NCI-H345 (cell line): ENCODE measurements at regions not wholly inside any gene's neighbourhood (a gene's known extent, or its start where the extent isn't known, plus 50 kb on each side); places are given as distances from the start of the nearest gene placed in this dataset.
A peak's percentile ranks its signal among the peaks of the same experiment; 100 is the strongest.
"Not testable (repeated sequence)": the region's sequence is repeated elsewhere in the genome, so short reads cannot be mapped to it uniquely, and the experiment has no call there.

Source experiments
- DNase-seq: peaks from one replicate; lab custom pipeline; 2025; lab: John Stamatoyannopoulos, UW

DNA sequence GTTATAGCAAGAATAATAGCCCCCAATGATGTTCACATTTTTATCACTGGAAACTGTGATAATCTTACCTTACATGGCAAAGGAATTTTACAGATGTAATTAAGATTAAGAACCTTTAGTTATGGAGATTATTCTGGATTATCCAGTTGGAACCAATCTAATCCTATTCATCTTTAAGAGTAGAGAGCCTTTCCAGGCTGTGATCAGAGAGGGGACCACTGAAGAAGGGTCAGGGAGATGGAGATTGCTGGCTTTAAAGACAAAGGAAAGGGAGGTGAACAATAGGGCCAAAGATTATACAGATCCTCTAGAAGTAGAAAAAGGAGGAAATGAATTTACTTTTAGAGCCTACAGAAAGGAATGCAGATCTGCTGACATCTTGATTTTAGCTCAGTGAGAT, 253.5 kb upstream of the GRIN3A start:
- no peak for DNase-seq

DNA sequence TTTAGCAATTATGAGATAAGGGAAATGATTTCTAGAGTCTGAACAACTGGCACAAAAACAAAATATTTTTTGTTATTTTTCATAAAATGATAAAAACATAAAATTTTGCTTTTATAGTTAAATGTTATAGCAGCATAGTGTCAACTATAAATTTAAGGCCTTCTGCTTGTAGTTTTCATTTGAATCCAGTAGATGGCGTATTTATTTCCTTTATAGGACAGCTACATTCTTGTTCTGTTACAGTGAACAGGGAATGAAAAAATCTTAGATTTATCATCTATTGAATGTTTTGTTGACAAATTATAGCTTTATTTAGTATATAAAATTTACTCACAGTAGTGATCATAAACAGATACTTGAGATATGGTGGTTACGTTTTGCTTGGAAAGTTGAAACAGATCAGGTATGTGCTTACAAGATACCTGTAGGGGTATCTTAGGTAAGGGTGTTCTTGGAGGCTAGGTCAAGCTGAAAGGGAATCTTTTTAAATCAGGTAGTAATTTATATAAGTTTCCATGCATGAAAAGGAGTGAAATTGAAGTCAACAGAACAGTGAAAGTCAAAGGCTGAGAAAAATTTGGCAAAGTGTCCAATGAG, 239.3 kb upstream of the GRIN3A start:
- peak; percentile 33 for DNase-seq

DNA sequence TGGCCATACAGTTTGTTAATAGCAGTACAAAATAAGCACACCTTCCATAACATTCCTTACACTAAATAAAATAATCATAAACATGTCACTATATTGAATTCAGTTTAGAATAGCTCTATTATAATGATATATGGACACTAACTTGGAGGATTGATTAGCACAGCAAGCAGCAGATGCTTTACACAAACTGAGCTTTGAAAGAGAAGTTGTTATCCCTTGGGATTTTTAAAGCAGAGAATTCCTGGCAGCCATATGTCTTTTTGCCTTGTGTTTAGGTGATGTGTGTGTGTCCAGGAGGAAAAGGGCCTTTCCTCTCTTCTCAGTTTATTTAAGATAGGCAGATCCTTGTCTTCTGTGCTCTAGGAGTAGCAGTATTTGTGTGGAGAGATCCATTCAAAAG, 232.2 kb upstream of the GRIN3A start:
- DNase-seq = no peak

DNA sequence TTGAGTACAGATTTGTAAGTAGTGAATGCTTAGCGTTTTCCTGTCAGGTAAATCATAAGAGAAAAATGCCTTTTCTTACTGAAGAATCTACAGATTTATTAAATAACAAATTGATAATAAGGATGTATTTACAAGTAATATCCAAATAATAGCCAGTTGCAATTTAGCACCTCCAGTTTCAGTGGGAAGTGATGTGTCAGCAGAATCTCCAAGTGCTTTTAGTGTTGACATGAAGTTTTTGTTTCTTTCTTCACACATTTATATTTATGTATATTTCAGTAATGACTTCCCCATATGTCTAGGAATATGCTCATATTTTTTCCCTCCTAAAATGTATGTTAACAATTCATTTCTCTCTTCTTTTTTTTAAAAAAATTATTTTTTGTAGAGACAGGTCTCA, 229.9 kb upstream of the GRIN3A start:
- no peak for DNase-seq

DNA sequence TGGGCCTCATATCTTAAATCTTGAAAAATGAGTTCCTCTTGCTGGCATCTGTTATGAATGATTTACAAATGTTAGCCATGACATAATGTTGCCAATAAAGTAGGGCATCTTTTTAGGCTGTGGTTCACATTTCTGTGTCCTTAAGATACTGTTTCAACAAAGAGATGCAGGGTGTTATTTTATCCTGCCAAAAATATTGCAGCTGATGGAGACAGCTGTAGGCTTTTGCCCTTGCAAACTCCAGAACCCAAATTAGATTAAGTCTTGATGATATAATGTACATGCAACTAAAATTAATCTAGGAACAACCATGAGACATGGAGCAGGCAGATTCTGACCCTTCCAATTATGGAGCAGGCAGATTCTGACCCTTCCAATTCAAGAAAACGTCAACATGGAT, 228.2 kb upstream of the GRIN3A start:
- no peak for DNase-seq

DNA sequence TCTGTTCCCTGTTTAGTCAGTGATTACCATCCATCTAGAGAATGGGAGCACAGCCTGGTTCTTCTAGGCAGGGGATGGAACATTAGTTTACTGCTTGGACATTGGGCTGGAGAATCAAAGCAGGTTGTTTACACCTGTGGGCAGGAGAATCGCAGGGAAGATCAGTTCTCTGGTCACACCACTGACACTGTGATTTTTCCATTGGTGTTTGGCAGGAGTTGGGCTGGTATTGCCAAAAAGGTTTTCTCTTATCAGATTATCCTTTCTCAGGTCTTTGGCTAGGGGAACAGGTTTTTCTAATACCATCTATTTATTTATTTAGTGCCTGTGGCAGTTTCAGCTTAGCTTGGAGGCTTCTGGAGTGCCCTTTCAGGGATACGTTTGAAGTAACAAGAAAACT, 219.3 kb upstream of the GRIN3A start:
- no peak for DNase-seq

DNA sequence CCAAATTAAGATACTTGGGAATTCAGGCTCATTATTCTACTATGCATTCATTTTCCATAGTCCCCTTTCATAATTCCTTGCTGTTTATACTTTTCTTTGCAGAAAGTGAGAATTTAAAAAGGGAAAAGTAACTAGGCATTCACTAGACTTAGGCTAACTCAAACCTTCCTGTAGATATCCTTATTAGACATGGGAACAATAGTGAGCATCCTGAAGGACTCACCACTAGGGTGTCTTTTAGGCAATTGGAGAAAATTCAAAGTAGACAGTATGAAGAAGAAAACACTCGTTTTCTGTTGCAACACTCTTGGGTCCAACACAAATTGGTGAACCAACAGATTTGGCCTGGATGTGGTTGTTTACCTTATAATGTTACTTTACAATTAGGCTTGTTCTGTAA, 213.2 kb upstream of the GRIN3A start:
- DNase-seq = no peak

DNA sequence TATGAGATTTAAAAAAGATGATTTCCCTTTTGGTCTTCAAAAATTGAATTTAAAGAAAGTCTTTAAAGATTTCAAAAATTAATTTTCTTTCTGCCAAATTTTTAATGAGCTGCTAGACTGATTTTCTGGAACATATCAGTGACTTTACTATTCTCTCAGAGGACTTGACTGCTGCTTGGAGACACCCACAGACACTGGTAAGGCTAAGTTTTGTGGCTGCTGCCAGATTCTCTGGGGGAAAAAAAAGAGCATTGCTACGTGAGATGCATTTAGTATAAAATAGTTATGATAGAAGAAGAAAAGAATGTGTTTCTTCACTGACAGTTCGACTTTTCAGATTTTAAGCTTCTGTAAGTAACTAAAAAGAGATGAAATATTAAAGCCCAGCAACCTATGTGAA, 193.3 kb upstream of the GRIN3A start:
- no peak for DNase-seq

DNA sequence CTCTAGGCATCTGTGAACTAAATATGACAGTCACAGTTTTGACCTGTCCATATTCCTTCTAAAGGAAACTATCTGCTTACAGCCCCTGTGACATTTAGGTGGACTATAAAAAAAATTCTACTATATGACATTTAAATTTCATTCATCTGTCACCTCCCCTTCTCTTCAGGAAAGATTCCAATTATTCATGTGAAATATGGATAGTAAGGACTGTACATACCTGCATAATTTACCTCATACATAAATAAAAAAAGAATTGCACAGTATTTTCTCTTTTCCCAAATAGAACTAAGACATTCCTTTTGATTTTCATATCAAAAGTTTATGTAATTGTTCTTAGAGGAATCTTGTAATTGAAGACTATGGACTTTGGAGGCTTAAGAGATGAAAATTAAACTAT, 192.3 kb upstream of the GRIN3A start:
- DNase-seq = no peak

DNA sequence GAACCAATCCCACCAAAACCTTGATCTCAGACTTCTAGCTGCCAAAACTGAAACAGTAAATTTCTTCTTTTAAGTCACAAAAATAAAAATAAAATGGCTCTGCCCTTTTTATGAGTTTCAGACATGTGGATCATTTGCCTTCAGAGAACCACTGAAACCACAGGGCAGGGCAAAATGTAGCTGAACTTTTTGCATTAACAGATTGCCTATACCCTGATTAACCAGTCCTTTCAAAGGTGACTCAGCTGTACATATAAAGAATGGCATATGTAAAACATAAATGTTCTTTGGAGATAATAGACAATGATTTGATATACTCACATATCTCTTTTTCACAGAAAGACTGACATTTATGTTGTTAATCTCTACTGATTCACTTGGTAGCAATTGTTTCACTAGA, 187.1 kb upstream of the GRIN3A start:
- DNase-seq = no peak

DNA sequence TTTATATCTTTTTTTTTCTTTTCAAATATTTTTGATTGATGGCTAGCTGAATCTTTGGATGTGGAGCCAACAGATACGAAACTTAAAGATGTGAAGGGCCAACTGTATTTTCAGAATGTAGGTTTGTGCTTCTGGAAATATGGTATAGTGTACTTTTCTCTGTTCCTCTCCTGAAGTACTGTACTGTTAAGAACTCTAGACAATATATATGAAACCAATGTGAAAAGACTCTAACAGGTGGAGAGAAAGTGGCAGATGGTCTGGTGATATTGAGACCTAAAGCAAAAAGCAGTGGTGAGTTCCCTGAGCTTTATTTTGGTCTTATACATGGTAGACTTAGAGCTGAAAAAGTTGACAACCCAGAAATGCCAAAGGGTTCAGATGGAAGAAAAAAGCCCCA, 185.0 kb upstream of the GRIN3A start:
- no peak for DNase-seq

DNA sequence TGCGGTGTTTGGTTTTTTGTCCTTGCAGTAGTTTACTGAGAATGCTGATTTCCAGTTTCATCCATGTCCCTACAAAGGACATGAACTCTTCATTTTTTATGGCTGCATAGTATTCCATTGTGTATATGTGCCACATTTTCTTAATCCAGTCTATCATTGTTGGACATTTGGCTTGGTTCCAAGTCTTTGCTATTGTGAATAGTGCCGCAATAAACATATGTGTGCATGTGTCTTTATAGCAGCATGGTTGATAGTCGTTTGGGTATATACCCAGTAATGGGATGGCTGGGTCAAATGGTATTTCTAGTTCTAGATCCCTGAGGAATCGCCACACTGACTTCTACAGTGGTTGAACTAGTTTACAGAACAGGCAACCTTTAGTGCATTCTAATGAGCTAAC, 178.5 kb upstream of the GRIN3A start:
- not testable (repeated sequence) for DNase-seq

DNA sequence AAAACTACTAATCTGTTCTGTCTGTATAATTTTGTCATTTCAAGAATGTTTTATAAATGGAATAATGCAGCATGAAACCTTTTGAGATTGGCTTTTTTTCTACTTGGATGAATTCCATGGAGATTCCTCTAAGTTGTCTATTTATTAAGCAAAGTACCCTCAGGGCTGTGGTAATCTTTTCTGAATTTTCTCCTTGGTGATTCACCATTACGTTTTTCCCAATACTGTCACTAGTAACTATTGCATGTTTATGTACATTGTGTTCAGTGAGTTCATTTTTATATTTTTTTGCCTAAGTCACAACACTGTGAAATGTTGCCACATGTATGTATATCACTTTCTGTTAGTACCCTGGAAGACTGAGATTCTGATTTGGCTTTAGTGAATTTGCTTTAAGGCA, 177.0 kb upstream of the GRIN3A start:
- no peak for DNase-seq

DNA sequence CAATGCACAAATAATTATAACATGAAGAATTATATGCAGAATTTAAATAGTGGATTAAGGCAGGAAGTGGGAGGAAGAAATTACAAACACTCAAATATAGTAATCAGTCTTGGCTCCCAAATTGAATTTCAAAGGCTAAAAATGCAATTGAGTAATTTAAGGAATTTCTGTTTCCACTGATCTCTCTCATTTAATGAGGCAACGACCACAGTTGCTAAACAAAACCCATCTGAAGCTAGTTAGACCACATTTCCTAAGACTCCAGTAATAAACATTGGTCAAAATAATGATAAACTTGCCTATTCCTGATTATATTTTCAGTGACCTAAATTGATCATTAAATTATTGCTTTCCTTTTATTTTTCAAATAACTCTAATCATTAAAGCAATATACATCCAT, 174.3 kb upstream of the GRIN3A start:
- no peak for DNase-seq

DNA sequence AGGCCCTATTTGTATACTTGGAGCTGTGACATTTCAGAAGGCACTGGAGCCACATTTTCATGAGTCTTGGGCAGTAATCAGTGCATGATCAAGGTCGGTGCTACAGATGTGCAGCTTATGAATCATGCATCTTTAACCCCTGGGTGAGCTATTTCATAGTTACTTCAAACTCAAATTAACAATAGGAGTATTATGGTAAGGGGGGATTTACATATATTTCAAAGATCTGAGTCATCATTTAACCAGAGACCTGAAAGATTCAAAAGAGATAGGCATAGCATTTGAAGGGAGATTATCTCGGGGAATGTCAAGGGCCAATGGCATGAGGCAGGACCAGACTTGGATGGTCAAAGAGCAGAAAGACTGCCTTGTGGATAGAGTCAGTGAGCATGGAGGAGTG, 169.0 kb upstream of the GRIN3A start:
- DNase-seq = no peak

DNA sequence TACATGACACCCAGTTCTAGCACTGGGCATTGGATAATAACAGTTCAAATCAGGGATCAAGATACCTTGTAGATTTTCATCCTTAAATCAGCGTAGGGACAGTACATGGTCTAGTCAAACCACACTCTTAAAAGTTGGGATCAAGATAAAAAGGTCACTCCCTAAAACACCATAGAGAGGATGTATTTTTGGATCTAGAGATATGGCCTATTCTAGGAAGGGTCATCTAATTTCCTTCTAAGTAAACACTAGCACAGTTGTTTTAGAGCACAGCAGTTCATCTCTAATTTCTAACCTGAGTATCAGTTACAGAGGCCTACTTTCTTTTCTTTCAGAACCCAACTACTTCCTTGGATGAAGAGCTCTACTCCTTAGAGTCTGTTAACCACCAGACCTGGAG, 166.4 kb upstream of the GRIN3A start:
- DNase-seq = no peak

DNA sequence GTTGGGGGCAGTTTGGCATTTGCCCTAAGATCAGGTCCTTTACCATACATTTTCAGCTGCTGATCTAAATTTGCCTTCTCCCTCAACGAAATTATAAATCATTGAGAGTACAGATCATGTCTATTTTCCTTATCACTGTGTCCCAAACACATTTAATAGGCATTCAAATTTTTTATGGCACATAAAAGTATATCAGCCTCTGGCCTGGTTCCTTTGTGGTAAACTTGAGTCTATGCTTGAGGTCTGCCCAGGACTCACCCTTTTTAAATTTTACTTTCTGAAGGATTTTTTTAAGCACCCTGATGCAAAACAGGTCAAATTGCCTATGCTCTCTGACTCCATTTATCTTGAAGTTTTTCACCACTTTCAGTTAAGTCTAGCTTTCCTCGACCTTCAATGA, 163.6 kb upstream of the GRIN3A start:
- no peak for DNase-seq

DNA sequence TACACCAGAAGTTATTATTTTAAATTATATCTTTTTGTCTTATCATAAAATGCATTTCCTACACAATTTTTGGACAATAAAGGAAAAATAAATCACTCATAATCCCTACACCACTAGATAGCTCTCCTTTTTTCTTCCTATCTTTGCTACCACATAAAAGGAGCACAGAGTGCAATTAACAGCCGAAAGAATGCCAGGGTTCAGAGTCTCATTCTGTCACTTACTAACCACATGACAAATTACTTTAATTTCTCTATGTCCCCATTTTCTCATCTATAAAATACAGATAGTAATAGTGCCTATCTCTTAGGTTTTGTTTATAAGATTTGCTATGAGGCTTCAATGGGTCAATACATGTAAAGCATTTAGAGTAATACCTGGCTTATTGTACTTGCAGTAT, 158.7 kb upstream of the GRIN3A start:
- DNase-seq = no peak

DNA sequence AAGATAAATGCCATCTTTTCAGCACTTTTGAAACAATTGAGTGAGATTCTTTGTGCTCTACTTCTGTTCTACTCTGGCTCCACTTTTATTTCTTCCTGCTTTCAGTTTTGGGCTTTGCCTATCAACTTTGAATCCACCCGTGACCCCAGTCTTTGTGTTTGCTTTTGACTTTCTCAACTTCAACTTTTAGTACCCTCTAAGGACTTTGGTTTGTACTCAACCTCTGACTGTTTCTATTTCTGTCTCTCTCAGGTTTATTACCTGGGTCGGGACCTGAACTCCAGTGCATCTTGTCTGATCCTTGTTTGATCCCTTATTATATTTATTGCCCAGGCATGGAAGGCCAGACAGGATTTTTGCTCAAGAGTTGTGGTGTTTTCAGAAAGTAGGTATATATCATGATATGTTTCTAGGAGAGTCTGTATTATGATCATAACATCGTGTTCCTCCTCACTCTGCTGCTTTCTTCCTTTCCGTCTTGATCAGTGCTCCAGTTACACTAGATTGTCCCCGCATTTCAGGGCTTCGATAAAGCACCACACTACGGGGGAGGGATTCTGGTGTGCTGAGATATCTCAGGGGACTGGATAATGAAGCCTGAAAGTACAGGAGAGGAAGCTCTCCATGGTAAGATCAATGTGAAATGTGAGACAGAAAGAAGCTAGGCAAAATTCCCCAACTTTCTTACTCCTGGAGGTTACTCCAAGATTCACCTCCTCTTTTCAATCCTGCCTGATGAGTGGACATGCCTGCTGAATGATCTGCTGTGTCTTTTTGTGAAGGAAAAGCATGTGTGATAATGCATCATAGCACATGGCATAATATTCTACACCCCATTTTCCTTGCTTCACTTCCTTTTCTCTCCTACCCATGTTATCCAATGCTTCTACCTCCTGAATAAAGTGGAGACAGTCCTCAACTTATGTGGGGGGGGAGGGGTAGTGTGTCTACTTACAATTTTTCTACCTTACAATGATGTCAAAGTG, 155.5 kb upstream of the GRIN3A start:
- no peak for DNase-seq

DNA sequence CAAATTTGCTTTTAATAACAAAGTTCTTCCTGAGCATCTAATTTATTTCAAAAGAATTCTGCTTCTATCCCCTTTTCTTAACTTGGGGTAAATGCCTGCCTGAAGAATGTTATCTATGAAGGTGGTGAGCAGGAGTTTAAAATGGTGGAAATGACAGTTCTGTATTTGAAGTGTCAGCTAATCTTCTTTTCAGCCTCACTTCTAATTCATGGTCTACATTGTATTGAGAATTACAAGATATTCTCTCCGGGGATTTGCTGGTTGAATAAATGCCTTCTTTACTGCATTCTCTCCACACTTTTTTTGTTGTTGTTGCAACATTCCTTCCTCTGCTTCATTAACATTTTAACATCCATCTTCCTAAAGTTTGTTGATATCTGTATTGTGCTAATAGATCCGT, 143.1 kb upstream of the GRIN3A start:
- DNase-seq = no peak

DNA sequence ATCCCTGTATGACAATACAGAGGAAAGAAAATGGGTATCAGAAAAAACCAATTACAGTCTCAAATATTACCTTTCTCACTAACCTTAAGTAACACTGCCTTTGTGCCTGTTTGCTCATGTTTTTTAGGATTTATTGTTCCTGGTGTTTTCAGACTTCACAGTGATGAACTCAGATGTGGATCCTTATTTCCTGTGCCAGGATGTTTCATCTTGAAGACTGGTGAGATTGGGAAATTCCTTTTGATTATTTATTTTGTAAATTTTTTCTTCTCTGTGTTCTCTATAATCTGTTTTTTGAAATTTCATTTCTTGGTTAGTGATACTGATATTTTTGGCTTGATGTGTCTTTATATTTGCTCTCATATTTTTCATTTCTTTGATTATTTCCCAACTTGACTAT, 142.4 kb upstream of the GRIN3A start:
- DNase-seq = no peak

DNA sequence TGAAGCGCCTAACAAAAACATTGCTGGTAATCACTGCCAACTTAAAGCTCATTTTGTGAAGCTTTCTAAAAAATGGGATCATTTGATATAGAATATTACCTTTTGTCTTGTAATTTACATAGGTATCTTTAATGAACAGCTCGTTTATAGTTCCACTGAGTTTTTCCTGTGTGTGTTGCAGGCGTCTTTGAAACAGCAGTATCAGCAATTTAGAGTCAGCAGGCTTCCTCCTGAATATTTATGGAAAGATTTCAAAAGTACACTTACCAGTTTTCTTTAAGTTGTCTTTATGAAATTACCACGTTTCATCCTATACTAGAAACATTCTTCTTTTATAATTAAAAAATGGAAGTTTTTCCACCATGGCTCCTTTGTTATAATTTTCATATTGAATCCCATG, 140.3 kb upstream of the GRIN3A start:
- no peak for DNase-seq

DNA sequence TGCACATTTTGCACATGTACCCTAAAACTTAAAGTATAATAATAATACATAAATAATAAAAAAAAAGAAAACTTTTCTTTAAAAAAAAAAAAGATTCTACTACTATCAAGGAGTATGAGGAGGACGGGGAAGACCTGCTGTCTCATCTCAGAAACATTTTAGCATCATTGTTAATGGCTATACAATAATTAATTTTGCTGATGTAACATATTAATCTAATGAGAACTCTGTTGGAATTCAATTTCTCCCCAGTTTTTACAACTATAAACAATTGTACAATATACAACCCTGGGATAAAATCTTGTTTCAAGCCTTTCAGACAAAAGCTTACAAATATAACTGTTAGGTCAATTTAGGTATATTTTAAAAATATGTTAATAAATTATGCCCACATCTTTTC, 139.0 kb upstream of the GRIN3A start:
- DNase-seq = no peak

DNA sequence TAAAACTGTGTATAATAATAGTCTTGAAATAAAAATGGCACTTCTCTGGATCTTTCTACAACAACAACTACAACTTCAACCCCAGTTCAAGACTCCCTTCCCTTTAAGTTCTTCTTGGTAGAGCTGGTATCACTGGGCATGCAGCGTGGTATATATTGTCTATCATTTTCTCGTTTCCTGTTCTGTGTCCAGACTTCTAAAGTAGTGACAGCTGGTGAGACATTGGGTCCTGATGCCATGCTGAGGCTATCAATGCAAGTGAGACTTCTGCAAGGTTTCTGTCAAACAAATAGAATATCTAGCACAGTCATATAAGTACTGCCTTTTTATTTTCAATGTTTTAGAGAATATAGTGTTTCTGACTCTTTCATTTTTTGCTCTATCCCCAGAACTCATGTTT, 123.0 kb upstream of the GRIN3A start:
- DNase-seq = no peak
